K562 (cell line): ENCODE measurements at regions not wholly inside any gene's neighbourhood (a gene's known extent, or its start where the extent isn't known, plus 50 kb on each side); places are given as distances from the start of the nearest gene placed in this dataset.
A peak's percentile ranks its signal among the peaks of the same experiment; 100 is the strongest.
"Not testable (repeated sequence)": the region's sequence is repeated elsewhere in the genome, so short reads cannot be mapped to it uniquely, and the experiment has no call there.

Source experiments
- ATAC-seq: fragments of 200-7000 bp; cut with Tn5 transposase; 3 replicates; pipeline ENCODE4 v1.9.1; 2020; ENCODE audit warnings: moderate library complexity
- BruUV-seq: library from RNA; stranded (reverse); fragments of 400-500 nt; replicated peaks from 2 replicates; lab custom pipeline; 2021; lab: Mats Ljungman, UMichigan
- CTCF ChIA-PET: fragments of 300-600 bp; formaldehyde crosslinking; extraction: SDS; loops from one replicate; lab custom pipeline; 2021; ENCODE audit warnings: low intra/inter-chr PET ratio; lab: Yijun Ruan, JAX
- POLR2A ChIA-PET: fragments of 300-600, 350-650 bp; sonication (Branson Sonifier 250); formaldehyde crosslinking; extraction: SDS; loops from one replicate; lab custom pipeline; 2021; ENCODE audit warnings: antibody characterized with exemption, inconsistent platforms; lab: Yijun Ruan, JAX
- DNase-seq, 4 experiments: peaks; one replicate each; pipeline versions ENCODE4 v3.0.0 to v3.0.0-alpha.2; 2011 to 2018; ENCODE audit warnings: low spot score in 3 of 4, mixed read lengths in 3 of 4; ENCODE audit errors: extremely low read depth in 1 of 4
- FAIRE-seq: peaks from 2 replicates; lab custom pipeline; 2011; peaks lifted over from hg19 to GRCh38; lab: Jason Lieb, UNC
- H2AFZ ChIP-seq: 2 replicates; pipeline ENCODE4 v1.6.0; 2011; ENCODE audit warnings: low read depth, low read length, control low read depth, inconsistent platforms
- H3K27ac ChIP-seq: fragments of 200-600 bp; 3 replicates; pipeline ENCODE4 v1.8.0; 2011; ENCODE audit warnings: low read depth, mild to moderate bottlenecking, control low read depth, inconsistent platforms, low read length, moderate library complexity, mixed read lengths; ENCODE audit errors: extremely low read depth
- H3K27me3 ChIP-seq, 2 experiments: fragments of 300-600 bp in 1 of 2; 2 replicates in 1 of 2; 3 replicates in 1 of 2; pipeline versions ENCODE4 v1.6.0 to v1.8.0; 2011; ENCODE audit warnings: inconsistent platforms in 2 of 2, low read length in 2 of 2, mild to moderate bottlenecking in 1 of 2, mixed read lengths in 1 of 2, moderate library complexity in 1 of 2; ENCODE audit not compliant: control insufficient read depth in 2 of 2, insufficient read depth in 2 of 2
- H3K36me3 ChIP-seq: fragments of 300-600 bp; 3 replicates; pipeline ENCODE4 v1.8.0; 2011; ENCODE audit warnings: mild to moderate bottlenecking, low read length, inconsistent platforms; ENCODE audit not compliant: control insufficient read depth, insufficient read depth
- H3K4me1 ChIP-seq, 2 experiments: fragments of 200-600 bp in 1 of 2; replicated peaks in 1 of 2; 2 replicates in 1 of 2; 3 replicates in 1 of 2; pipeline versions ENCODE4 v1.5.1 to v1.8.0; 2011; ENCODE audit warnings: inconsistent platforms in 2 of 2, low read length in 2 of 2, mild to moderate bottlenecking in 1 of 2, mixed read lengths in 1 of 2, moderate library complexity in 1 of 2; ENCODE audit not compliant: control insufficient read depth in 2 of 2, insufficient read depth in 2 of 2
- H3K4me2 ChIP-seq: 2 replicates; pipeline ENCODE4 v1.6.1; 2011; ENCODE audit warnings: low read length, control low read depth, inconsistent platforms, mixed read lengths; ENCODE audit not compliant: insufficient read depth
- H3K4me3 ChIP-seq: fragments of 200-600 bp; sonication (generic), shearing (Covaris generic); 2 replicates; pipeline ENCODE4 v1.5.1; 2016; ENCODE audit warnings: control low read depth, inconsistent platforms
- H3K79me2 ChIP-seq: fragments of 200-600 bp; 3 replicates; pipeline ENCODE4 v1.8.0; 2011; ENCODE audit warnings: low read length, inconsistent platforms; ENCODE audit not compliant: control insufficient read depth, insufficient read depth
- H3K9ac ChIP-seq, 2 experiments: 2 replicates each; pipeline versions ENCODE4 v1.6.0 to v1.6.1; 2011; ENCODE audit warnings: low read depth in 2 of 2, low read length in 2 of 2, control low read depth in 1 of 2, inconsistent platforms in 1 of 2, mild to moderate bottlenecking in 1 of 2, mixed read lengths in 1 of 2; ENCODE audit not compliant: insufficient read depth in 1 of 2
- H3K9me1 ChIP-seq: one replicate; pipeline ENCODE4 v1.6.0; 2011; ENCODE audit warnings: inconsistent platforms, mild to moderate bottlenecking, low read length, moderate library complexity; ENCODE audit not compliant: control insufficient read depth, insufficient read depth
- H3K9me3 ChIP-seq: replicated peaks from 2 replicates; pipeline ENCODE4 v1.5.1; 2011; ENCODE audit warnings: low read depth, low read length, inconsistent platforms; ENCODE audit not compliant: control insufficient read depth, insufficient read depth
- H4K20me1 ChIP-seq: replicated peaks from 2 replicates; pipeline ENCODE4 v1.6.1; 2011; ENCODE audit warnings: low read length, inconsistent platforms, mixed read lengths; ENCODE audit not compliant: control insufficient read depth, insufficient read depth
- CHD2 ChIP-seq: IDR thresholded peaks from 2 replicates; pipeline ENCODE4 v1.6.1; 2011; ENCODE audit warnings: low read depth, low read length
- ETV6 ChIP-seq, 3 experiments: fragments of 150-350 bp in 1 of 3; sonication (generic) in 1 of 3; formaldehyde crosslinking in 1 of 3; IDR thresholded peaks; 2 replicates each; pipeline versions ENCODE4 v1.6.1 to v1.8.0; 2014 to 2022; ENCODE audit warnings: borderline replicate concordance in 2 of 3, low read depth in 2 of 3, antibody characterized with exemption in 1 of 3, low read length in 1 of 3, mild to moderate bottlenecking in 1 of 3, missing genetic modification reagents in 1 of 3
- FOXK1 ChIP-seq: sonication (generic); formaldehyde crosslinking; IDR thresholded peaks from 2 replicates; pipeline ENCODE4 v1.8.0; 2022; ENCODE audit warnings: missing genetic modification reagents, mild to moderate bottlenecking, borderline replicate concordance
- HDGF ChIP-seq: fragments of 450-650 bp; IDR thresholded peaks from 2 replicates; pipeline ENCODE4 v1.6.1; 2016
- HNRNPLL ChIP-seq: fragments of 200-400 bp; formaldehyde crosslinking; IDR thresholded peaks from 2 replicates; pipeline ENCODE4 v1.6.1; 2017; ENCODE audit warnings: low read length, low read depth, mild to moderate bottlenecking; ENCODE audit not compliant: poor library complexity, severe bottlenecking
- MEIS2 ChIP-seq: fragments of 450-650 bp; IDR thresholded peaks from 2 replicates; pipeline ENCODE4 v1.6.1; 2014; ENCODE audit warnings: mild to moderate bottlenecking; ENCODE audit not compliant: partially characterized antibody
- MXI1 ChIP-seq: IDR thresholded peaks from 2 replicates; pipeline ENCODE4 v1.6.1; 2011; ENCODE audit warnings: low read depth, mild to moderate bottlenecking, improper control_type of control experiment, low read length
- NFATC3 ChIP-seq: fragments of 450-650 bp; IDR thresholded peaks from 2 replicates; pipeline ENCODE4 v1.6.1; 2017; ENCODE audit warnings: mild to moderate bottlenecking
- ZKSCAN3 ChIP-seq: fragments of 250-450 bp; sonication (Bioruptor Pico); IDR thresholded peaks from 2 replicates; pipeline ENCODE4 v1.4.0; 2020
- ZNF146 ChIP-seq: IDR thresholded peaks from one replicate; pipeline ENCODE4 v1.6.1; 2018; ENCODE audit warnings: missing compliant biosample characterization; ENCODE audit not compliant: unreplicated experiment
- WGBS: fragments of 100-300 bp; shearing (Covaris generic); methylation state at CpG from one replicate; pipeline ENCODE4 v1.1.6; 2016; ENCODE audit warnings: low coverage, mixed read lengths; ENCODE audit not compliant: insufficient coverage; ENCODE audit errors: missing lambda C conversion rate; 5-methylcytosine and 5-hydroxymethylcytosine counted together
- in situ Hi-C: fragments of 300-500 bp; cut with MboI; formaldehyde crosslinking; loops from 4 replicates; pipeline ENCODE4 v1.15.0; 2018; ENCODE audit warnings: inconsistent platforms, mixed read lengths
- intact Hi-C: fragments of 100-400 bp; cut with micrococcal nuclease; formaldehyde crosslinking; loops from 2 replicates; pipeline ENCODE4 v1.14.2; 2022
- TF ChIP-seq, protein P1 (sequence below): sonication (generic); formaldehyde crosslinking; IDR thresholded peaks from 2 replicates; pipeline ENCODE4 v1.8.1; 2022; ENCODE audit warnings: missing genetic modification reagents
- TF ChIP-seq, protein P2 (sequence below): fragments of 450-650 bp; formaldehyde crosslinking; IDR thresholded peaks from 2 replicates; pipeline ENCODE4 v1.4.0; 2020; ENCODE audit warnings: mild to moderate bottlenecking, moderate library complexity

DNA sequence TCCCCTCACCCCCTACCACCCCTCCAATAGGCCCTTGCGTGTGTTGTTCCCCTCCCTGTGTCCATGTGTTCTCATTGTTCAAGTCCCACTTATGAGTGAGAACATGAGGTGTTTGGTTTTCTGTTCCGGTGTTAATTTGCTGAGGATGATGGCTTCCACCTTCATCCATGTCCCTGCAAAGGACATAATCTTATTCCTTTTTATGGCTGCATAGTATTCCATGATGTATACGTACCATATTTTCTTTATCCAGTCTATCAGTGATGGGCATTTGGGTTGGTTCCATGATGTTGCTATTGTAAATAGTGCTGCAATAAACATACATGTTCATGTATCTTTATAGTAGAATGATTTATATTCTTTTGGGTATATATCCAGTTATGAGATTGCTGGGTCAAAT, 523.6 kb upstream of the TBL1XR1 start:
- ATAC-seq, in situ Hi-C loops, intact Hi-C loops, H3K27ac ChIP-seq, BruUV-seq, H3K9me1 ChIP-seq, H3K36me3 ChIP-seq, H3K4me3 ChIP-seq, FAIRE-seq, H2AFZ ChIP-seq, H3K4me1 ChIP-seq, DNase-seq, H3K79me2 ChIP-seq, H4K20me1 ChIP-seq, H3K27me3 ChIP-seq, CTCF ChIA-PET, H3K9ac ChIP-seq, H3K9me3 ChIP-seq, H3K4me2 ChIP-seq: not testable (repeated sequence)
- 24% methylated on average over 3 of the region's 3 CpGs for WGBS
- TF ChIP-seq ZNF146, result peak; percentile 67
- POLR2A ChIA-PET, result interaction anchor here (1.9 kb wide), 1 partner anchor 12 kb away, joined by 4 read pairs; no protein-coding TSS in a partner anchor

DNA sequence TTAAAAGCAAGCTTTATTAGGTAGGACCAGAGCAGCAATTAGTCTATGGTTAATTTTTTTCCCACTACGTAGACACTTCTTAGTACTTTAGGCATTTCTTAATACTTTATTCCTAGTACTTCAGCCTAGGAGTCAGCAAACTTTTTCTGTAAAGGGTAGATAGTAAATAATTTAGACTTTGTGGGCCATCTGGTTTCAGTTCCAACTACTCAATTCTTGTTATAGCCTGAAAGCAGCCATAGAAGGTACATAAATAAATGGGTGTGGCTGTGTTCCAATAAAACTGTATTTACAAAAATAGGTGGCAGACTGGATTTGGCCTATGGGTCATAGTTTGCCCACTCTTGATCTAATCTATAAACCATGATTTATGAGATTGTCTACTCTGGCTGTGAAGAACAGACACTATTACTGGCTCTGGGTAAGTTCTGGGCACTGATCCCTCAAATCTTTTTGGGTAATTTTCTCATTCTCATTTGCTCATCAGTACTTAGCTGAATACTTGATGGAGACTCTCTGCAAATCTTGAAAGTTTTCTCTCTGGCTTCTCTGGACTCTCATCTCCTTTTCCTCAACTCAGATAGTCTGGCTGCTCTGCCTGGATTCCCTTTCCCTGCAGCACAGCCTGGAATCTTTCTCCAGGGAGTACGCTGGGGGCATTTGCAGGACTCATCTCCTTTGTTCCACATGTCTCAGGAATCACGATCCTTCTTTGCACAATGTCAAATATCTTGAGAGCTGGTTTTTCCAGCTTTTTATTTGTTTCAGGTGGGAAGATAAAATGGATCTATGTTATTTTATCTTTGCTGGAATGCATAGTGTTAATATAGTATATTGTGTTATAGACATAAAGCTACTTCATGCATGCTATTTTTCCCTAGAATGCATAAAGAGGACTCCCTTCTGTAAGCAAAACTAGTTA, 524.8 kb upstream of the TBL1XR1 start:
- H3K36me3 ChIP-seq, result no peaks in the 10 kb centered on the region
- H3K27ac ChIP-seq, result no peak overlapping the region
- ChIA-PET CTCF (no interaction called here), POLR2A (no interaction called here)
- H2AFZ ChIP-seq, result no peak overlapping the region
- FAIRE-seq, result no peak
- WGBS, result 4% methylated on average over 3 of the region's 3 CpGs
- no peaks in the 10 kb centered on the region for H4K20me1 ChIP-seq
- H3K27me3 ChIP-seq, result 0 out of 5 replicates have a peak, but pooled peaks cover 0 to 5% of the 10 kb centered on the region in 2 experiments
- DNase-seq, result no peak
- no peak for ATAC-seq
- no TSS peak for BruUV-seq
- H3K9me1 ChIP-seq, result no peaks in the 10 kb centered on the region
- H3K4me3 ChIP-seq, result no peak overlapping the region
- intact Hi-C loops, result no loop called here
- H3K4me1 ChIP-seq, result no peaks in the 10 kb centered on the region
- in situ Hi-C loops, result no loop called here
- no peaks in the 10 kb centered on the region for H3K9me3 ChIP-seq
- H3K9ac ChIP-seq, result no peak overlapping the region
- H3K4me2 ChIP-seq, result no peak overlapping the region
- H3K79me2 ChIP-seq, result no peaks in the 10 kb centered on the region
- TF ChIP-seq ETV6 (IDR thresholded peaks at IDR 0.05; ENCODE audit: borderline replicate concordance in 1 of 2, low read depth in 2 of 2, low read length in 1 of 2), result no peak
- no peak for TF ChIP-seq ETV6 (CRISPR knock-in tag; IDR thresholded peaks at IDR 0.05; ENCODE audit: borderline replicate concordance)
- TF ChIP-seq CHD2, result no peak
- no peak for TF ChIP-seq HNRNPLL
- TF ChIP-seq HDGF, result no peak
- TF ChIP-seq FOXK1 (CRISPR knock-in tag), result no peak
- no peak for TF ChIP-seq MEIS2
- TF ChIP-seq, protein P1, sequence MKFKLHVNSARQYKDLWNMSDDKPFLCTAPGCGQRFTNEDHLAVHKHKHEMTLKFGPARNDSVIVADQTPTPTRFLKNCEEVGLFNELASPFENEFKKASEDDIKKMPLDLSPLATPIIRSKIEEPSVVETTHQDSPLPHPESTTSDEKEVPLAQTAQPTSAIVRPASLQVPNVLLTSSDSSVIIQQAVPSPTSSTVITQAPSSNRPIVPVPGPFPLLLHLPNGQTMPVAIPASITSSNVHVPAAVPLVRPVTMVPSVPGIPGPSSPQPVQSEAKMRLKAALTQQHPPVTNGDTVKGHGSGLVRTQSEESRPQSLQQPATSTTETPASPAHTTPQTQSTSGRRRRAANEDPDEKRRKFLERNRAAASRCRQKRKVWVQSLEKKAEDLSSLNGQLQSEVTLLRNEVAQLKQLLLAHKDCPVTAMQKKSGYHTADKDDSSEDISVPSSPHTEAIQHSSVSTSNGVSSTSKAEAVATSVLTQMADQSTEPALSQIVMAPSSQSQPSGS (CRISPR knock-in tag), result no peak
- TF ChIP-seq NFATC3, result no peak
- TF ChIP-seq MXI1, result no peak
- TF ChIP-seq, protein P2, sequence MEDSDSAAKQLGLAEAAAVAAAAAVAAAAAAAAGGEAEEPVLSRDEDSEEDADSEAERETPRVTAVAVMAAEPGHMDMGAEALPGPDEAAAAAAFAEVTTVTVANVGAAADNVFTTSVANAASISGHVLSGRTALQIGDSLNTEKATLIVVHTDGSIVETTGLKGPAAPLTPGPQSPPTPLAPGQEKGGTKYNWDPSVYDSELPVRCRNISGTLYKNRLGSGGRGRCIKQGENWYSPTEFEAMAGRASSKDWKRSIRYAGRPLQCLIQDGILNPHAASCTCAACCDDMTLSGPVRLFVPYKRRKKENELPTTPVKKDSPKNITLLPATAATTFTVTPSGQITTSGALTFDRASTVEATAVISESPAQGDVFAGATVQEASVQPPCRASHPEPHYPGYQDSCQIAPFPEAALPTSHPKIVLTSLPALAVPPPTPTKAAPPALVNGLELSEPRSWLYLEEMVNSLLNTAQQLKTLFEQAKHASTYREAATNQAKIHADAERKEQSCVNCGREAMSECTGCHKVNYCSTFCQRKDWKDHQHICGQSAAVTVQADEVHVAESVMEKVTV (CRISPR knock-in tag), result no peak
- no peak for TF ChIP-seq ZKSCAN3
